HG03135 (cell line): ENCODE measurements at regions not wholly inside any gene's neighbourhood (a gene's known extent, or its start where the extent isn't known, plus 50 kb on each side); places are given as distances from the start of the nearest gene placed in this dataset.
"Not testable (repeated sequence)": the region's sequence is repeated elsewhere in the genome, so short reads cannot be mapped to it uniquely, and the experiment has no call there.

Source experiments
- ATAC-seq: cut with Tn5 transposase; IDR thresholded peaks from one replicate; pipeline ENCODE4 v1.9.1; 2021; ENCODE audit warnings: mild to moderate bottlenecking, moderate library complexity; ENCODE audit not compliant: unreplicated experiment

DNA sequence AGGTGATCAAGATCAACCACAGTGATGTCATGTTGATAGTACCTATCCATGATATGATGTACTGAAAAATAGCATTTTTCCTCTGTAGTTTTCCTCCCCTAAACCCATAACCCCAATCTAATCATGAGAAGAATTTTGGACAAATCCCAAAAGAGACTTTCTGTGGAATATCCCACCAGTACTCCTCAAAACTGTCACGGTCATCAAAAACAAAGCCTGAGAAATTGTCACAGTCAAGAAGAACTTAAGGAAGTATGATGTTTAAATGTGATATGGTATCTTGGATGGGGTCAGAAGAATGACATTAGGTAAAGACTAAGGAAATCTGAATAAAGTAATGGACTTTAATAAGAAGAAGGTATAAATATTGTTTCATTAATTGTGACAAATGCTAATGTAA lies 248.8 kb downstream of the RMST start:
- ATAC-seq = no peak

DNA sequence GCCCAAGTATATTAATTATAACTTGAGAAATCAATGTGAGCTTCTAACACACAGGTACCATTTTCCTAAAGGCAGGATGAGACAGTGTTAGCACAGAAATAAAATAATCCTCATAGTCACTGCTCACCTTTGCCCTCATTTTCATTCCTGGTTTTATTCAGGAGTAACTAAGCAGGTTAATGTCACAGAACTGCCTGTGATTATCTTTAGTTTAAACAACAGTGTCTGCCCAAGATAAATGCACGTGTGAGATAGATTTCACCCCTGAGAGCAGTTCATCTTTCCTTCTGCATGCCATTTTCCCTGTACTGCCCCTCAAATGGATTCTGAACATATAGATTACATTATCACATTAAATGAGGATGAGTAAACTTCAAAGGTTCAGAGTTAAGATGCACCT lies 250.7 kb downstream of the RMST start:
- ATAC-seq = no peak

DNA sequence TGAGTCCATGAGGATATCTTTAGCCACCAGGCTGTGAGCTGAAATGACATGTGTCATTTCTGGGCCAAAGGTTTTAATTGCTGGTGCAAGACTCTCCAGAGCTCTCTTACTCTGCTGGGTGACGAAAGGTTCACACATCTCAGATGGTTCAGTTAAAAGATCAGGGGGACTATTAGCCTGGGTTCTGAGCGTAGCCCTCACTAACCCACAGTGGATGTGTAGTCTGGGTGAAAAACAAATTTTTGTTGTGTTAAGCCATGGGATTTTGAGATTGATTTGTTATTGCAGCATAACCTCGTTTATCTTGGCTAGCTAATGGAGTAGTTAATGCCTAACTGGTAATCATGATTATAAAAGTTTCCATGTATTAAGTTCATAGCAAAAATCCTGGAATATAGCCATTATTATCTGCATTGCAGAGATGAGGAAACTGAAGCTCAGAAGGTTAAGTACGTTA lies 251.5 kb downstream of the RMST start:
- no peak for ATAC-seq

DNA sequence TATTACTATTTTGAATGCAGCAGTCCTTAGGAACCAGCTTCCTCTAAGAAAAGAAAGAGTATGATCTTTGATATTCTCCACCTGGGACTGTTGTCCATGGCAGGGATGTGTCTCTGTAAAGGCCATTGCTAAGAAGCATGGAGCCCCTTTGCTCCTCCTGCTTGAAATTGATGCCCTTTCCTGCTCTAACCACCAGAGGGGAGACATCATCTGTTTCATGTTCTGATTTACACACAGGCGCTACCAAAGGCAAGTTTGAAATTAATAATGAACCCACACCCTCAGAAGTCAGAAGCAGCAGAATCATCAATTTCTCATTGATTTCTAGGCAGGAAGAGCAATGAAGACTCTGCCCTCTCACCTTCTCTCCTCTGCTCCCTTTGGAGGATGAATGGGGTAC lies 253.8 kb downstream of the RMST start:
- ATAC-seq = no peak

DNA sequence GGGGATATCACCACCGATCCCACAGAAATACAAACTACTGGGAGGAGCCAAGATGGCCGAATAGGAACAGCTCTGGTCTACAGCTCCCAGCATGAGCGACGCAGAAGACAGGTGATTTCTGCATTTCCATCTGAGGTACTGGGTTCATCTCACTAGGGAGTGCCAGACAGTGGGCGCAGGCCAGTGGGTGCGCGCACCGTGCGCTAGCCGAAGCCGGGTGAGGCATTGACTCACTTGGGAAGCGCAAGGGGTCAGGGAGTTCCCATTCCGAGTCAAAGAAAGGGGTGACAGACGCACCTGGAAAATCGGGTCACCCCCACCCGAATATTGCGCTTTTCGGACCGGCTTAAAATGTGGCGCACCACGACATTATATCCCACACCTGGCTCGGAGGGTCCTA lies 261.2 kb downstream of the RMST start:
- ATAC-seq = not testable (repeated sequence)

DNA sequence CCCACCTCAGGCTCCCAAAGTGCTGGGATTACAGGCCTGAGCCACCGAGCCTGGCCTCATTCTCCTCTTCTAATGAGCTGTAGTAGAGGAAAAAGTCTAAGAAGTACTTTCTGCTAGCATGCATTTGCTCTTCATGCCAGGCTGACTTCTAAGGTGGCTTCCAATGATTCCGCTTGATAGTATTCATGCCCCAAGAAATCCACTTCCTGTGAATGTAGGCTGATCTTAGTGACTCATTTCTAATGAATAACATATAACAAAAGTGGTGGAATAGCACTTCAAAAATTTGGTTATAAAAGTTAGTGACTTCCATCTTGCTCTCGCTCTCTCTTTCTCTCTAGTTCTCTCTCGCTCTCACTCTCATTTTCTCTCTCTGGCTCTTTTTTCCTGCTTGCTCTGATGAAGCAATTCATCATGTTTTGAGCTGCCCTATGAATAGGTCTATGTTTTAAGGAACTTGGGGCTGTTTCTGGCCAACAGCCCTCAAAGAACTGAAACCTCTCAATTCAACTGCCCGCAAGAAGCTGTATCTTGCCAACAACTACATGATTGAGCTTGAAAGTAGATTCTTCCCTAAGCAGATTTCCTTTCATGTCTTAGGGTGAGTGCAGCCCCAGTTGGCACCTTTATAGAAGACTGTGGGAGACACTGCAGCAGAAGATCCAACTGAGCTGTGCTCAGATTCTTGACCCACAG lies 282.9 kb downstream of the RMST start:
- no peak for ATAC-seq

DNA sequence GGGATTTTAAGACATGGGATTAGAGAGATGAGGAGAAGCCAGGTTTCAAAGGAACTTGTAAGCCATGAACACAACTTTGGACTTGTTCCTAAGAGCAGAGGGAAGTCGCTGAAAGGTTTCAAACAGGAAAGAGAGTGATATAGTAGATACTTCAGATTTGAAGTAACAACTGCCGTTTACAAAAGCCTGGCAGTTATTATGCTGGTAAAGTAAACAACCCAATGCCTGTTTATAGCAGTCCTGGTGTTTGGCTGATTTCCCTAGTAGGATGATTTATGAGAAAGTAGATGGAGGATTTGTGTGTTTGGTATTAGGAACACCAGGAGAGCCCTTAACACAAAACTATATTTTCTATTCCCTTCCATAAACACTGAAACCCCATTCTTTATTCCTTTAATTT lies 285.7 kb downstream of the RMST start:
- no peak for ATAC-seq

DNA sequence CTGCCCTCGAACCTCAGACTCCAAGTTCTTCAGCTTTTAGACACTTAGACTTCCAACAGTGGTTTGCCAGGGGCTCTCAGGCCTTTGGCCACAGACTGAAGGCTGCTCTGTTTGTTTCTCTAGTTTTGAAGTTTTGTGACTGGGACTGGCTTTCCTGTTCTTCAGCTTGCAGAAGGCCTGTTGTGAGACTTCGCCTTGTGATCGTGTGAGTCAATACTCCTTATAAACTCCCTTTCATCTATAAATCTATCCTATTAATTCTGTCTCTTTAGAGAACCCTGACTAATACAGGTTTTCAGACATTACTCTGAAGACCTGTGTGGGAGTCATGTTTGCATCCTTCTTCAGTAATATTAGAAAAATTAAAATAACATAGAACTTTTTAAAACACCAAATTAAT lies 289.1 kb downstream of the RMST start:
- ATAC-seq = no peak

DNA sequence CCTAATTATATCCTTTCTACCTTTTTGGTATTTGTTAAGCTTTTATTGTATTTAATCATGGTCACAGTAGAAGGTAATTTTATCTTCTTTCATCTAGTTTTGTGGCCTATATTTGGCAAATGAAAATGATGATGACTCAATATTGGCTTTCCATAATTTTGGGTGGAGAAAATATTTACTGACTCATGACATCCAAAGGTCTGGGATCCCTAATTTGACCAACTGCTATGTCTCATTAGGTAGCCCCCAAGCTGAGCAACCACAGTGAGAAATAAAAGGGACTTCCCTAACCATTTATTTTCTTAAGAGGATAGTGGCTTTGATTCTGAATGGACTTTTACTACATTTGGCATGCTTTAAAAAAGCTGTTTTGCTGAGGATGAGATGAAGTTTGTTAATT lies 289.5 kb downstream of the RMST start:
- ATAC-seq = no peak

DNA sequence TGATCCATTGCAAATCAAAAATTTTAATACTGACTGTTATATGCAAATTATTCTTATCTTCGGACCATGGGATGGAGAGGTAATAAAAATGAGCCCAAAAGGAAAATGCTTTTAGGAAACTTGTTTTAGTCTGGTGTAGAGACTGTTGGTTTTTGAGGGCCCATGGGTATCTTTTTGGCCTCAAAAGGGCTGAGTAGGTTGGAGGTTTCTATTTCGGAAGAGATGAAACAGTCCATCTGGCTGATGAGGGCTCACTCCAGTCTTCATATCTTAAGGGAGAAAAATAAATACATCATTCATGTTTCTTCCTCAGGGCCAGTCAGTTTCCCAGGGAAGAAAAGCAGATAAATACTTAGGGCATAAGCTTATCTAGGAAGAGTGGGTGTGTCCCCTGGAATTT lies 290.7 kb downstream of the RMST start:
- ATAC-seq = no peak

DNA sequence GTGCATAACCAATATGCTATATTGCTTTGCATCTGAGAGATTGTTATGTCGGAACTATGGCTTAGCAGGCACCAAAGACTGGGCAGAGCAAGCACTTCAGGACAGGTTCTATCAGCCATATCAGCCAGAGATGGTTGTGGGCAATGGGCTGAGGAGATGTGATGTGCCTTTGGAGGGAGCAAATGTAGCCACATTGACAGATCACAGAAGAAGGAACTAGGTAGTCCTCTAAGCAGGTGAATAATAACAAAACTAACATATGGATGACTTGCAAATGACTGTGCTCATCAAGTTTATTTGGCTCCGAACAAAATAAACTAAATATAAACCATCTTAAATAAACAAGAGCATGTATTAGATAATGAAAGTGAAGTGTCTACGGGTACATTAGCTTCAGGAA lies 291.7 kb downstream of the RMST start:
- ATAC-seq = no peak

DNA sequence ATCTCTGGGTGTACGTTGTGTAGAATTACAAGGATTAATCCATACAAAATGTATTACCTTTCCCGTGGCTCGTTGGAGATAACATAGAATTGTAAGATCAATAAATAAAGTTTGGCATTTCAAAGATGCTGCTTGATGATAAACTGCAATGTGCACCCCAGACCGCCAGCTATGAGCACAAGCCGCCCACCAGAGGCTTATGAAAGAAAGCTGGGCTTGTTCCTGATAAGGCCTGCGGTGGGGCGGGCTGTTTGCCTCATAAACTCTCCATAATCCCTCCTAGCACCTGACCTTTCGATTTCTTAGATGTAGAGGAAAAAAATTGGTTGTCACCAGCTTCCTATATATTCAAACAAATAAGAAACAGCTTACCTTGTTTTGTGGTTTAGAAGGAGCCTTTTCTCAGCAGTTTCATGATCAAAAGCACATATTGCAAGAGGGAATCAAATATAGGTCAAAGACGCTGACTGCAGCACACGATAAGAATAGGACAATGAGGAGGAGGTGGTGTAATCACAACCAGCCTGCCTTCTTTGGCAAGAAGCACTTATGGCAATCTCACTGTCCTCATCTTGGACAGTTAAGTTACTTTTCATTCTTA lies 293.6 kb downstream of the RMST start:
- no peak for ATAC-seq

DNA sequence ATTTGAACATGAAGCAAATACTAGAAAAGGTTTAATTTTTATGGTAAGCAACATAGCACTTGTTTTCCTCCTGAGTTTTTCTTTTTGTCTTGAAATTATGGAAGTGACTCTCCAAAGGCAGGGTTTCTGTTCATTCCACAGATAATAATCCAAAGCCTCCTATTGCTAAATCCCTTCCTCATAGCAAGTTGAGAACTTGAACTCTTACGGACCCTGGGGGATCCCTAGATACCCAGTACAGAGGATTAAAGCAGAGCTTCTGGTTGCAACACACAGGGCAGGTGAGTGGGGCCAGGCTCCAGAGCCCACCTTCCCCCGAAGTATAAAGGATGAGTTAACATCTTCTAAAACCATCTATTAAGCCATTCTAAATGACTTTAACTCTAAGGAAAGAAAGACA lies 294.1 kb downstream of the RMST start:
- no peak for ATAC-seq

DNA sequence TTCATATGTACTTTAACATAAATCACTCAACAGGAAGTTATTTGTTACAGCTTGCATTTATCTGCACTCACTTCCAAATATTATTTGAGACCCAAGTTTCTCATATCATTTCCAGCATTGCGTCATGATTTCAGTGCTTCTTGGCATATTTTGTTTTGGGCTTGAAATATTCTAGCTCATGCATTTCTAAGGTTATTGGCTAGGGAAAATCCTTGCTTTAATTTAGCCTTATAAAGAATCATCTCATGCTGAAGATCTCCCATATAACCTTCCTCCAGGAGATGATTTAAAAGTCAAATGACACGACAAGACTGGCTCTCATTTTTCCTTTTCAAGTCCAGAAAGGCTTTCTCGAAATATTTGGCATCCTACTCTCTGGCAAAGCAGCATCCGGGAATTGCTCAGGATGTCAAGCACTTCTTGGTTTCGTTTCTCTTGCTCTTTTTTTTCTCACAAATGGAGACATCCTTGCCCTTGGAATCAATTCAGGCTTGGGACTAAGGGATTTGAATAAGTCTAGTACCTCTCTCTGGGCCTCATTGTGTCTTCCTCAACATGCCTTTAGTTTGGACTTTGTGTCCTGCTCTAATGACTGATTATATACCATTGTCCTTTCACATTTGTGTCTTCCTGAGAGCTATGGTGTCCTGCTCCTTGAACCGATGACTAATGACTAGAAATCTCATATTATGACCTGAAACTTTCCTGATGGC lies 295.0 kb downstream of the RMST start:
- no peak for ATAC-seq

DNA sequence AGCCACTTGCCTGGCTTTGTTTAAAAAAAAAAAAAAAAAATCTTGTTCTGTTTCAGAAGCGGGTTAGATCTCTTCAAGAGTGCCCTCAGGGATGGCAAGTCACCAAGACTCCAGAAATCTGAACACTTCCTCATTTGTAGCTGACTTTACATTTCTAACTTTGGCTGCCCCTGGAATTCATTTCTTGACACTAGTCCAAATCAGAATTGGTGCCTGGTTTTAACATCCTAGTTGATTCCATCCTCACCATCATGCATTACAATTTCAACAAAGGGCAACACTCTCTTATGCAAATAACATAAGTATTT lies 295.5 kb downstream of the RMST start:
- ATAC-seq = no peak

DNA sequence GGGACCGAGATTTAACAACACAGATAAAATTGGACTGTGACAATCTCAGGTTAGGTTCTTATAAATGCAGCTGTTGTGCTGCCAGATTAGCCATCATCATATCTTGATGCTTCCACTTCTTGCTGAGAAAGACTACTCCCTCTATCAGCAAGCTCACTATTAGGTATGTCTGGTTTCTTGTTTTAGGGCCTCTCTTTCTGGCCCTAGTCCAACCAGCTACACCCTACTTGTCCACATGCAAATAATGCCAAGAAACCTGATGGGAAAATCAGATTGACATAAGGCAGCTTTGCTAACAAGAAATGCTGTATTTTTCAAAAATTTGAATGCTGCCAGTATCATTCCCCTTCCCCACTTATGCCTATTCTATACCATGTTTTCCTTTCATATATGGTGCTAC lies 296.0 kb downstream of the RMST start:
- no peak for ATAC-seq

DNA sequence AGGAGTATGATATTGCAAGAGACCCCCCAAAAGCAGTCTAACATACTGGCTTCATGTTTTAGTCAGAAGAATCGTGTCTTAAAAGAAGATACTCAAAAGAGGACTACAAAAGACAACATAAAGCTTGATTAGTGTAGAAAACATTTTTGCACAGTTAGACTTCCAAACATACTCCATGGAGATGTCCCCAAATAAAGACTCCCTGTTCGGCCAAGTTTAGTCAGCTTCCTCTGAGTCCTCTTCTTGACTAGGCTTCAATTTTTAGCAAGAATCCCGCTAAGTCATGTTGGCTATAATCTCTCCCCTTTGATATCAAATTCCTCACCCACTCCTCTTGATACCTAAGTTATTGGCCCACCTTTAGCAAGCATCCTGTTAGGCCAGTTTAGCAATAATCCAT lies 298.0 kb downstream of the RMST start:
- ATAC-seq = no peak

DNA sequence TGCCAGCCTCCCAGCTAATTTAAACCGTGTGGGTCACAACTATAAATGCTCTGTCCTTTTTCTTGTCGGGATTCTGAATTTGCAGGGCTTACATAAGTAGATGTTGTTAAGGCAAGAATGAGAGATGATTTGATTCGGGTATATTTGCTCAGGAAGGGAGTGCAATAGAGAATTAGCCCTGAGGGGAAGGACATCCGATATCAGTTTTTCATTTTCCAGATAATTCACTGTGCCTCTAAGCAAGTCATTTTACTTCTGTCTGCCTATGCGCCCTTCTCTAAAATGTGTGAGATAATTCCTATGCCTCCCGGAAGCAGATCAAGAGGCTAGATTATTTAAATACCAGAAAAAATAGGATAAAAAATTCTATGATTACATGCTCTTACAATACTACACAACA lies 300.5 kb downstream of the RMST start:
- ATAC-seq = no peak

DNA sequence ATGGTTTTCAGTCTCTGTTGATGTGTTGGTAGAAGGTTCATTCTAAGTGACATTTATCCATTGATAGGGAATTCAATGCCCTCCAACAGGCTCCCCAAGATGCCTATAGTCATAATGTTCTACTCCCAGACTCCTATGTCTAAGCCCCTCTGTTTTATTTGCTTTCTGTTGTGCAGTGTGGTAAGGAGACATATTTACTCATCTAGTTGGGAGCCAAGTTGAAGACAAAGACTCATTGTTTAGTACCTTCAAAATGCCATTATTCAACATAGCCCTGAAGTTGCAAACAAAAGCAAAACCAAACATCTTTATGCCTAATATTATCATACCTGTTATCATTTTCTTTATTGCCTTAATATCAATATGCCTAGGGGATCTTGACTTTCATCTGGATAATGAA lies 302.1 kb downstream of the RMST start:
- no peak for ATAC-seq

DNA sequence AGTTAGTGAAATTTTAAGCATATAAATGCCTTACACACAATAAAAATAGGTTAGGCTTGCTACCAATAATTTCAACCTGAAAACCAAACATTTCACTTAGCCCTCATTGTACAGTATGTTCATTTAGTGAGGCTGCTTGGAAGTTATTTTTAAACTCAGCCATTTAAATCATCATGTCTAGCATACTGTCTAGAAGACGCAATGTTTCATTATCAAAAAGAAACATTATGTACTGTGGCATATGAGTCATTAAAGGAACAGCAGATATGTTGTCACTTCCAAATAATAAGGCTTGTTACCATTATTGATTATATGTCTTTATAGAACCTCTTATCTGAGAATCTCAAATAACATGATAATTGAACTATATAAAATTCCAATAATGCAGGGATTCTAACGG lies 304.7 kb downstream of the RMST start:
- no peak for ATAC-seq

DNA sequence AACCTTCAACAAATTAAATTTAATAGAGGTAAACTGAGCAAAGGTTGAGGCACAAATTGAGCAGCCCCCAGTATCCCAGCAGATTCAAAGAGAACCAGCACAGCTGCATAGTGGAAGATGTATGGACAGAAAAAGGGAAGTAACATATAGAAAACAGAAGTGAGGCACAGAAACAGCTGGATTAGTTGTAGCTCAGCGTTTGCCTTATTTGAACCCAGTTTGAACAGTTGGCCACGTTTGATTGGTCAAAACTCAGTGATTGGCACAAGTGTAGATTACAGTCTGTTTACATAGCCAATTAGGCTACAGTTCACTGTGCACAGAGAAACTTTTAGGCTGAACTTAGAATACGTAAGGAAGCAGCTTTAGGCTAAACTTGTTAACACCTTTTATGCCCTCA lies 315.5 kb downstream of the RMST start:
- ATAC-seq = no peak

DNA sequence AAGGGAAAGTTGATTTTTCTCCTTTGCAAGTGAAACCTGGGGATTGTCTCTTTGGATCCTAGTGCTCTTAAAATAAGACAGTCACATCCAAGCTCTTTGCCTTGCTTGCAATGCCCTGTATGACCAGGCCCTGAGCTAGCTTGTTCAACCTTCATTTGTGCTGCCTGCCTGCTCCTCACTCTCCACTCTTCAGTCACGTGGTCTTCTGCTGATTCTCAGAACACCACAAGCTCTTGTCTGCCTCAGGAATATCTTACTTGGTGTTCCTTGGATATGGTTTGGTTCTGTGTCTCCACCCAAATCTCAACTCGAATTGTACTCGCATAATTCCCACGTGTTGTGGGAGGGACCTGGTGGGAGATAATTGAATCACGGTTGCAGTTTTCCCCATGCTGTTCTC lies 318.7 kb downstream of the RMST start:
- no peak for ATAC-seq

DNA sequence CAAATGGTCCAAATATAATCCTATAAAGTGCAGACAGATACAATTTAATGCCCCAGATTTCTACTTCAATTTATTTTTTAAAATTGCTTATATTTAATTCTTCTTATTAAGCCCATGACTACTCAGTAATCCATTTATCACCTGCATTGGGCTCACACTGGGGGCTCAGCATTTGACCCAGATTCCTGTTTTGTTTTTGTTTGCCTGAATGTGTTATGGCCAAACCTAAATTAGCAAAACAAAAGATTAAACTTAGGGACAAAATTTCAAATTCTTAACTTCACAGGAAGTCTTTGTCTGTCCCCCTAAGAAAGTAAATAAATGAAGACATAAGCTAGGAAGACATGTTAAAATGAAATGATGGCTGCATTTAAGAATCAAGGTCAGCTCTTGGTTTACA lies 322.3 kb downstream of the RMST start:
- no peak for ATAC-seq
